Skin of body (tissue), 1 donor: ENCODE measurements at regions not wholly inside any gene's neighbourhood (a gene's known extent, or its start where the extent isn't known, plus 50 kb on each side); places are given as distances from the start of the nearest gene placed in this dataset.
"Not testable (repeated sequence)": the region's sequence is repeated elsewhere in the genome, so short reads cannot be mapped to it uniquely, and the experiment has no call there.

ENCODE experiments used
- DNase-seq: peaks from one replicate; lab custom pipeline; 2025; lab: John Stamatoyannopoulos, UW

- not testable (repeated sequence) for DNase-seq
These were observed 1131.5 kb upstream of the ADGRL4 start for GRCh38 chr1:80137946-80138602.

DNA sequence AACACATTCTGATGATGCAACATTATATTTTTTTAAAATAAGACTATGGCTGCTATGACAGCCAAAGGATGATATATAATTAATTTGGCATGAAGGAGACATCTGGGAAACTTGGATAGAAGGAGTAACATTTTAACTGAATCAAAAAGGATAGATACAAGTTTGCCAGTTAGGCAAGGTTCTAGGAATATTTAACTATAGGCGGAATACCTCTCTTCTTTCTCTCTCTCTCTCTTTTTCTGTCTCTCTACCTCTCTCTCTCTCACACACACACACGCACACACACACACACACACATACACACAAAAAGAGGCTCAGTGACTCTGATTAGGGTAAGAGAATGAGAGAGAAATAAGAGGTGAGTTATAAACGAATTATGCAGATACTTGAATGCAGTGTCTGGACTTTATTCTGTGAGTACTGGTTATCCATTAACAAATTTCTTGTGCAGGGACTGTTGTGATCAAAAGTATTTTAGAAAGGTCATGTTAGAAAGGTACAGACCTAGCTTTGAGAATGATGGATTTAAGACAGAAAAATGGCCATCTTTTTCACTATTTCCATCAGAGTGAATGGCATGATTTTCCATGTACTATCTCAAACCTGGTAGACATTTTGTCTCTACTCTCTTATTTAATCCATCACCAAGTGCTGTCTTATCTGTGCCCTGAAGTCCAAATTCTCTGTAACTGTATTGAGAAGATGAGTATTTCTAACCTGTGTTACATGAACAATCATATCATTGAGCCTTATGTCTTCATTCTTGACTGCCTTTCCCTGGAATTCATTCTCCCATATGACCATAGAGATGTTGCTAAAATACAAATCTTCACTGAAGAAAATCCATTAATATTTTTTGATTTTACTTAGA, 1106.9 kb upstream of the ADGRL4 start:
- DNase-seq, result no peak

DNA sequence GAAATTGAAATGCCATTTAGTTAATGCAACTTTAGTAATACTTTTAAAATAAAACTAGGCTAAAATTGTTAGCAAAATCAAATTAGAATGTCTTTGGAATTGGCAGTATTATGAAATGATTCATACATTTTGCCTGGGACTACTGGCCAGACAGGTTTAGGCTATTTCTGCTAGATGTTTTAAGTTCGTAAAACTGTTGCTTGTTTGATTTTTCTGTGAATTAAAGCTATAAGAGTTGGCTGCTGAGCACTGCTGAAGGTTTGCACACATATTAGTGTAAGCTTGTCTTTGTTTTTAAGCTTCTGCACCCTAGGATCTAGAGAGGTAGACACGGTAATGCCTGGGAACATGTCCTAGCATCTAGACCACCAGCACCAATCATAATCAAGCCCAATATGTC, 1094.6 kb upstream of the ADGRL4 start:
- no peak for DNase-seq

GRCh38 chr1:80099713-80100112, 1093.2 kb upstream of the ADGRL4 start:
- no peak for DNase-seq

- DNase-seq, result no peak
These were observed 1078.5 kb upstream of the ADGRL4 start for GRCh38 chr1:80085067-80085466.

- DNase-seq, result no peak
These were observed 1077.4 kb upstream of the ADGRL4 start for GRCh38 chr1:80083892-80084291.

GRCh38 chr1:80076469-80076868, 1069.9 kb upstream of the ADGRL4 start:
- no peak for DNase-seq

DNA sequence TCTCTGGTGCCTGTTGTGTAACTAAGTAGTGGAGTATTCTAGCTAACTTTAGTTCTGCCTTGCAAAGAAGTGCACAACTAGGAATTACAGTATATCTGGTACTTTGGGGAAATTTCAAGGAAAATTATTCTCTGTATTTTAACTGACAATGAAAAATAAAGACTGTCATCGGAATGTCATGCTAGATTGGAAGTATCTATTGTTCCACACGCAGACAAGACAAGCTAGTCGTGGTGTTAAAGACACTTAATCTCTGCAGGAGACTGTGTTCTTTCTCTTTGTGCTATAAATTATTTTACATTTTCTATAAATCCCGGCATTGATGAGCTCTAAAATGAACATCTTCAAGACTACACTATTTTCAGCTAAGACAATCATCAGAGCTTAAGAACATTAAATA, 1068.8 kb upstream of the ADGRL4 start:
- no peak for DNase-seq

GRCh38 chr1:80072563-80072962, 1066.0 kb upstream of the ADGRL4 start:
- no peak for DNase-seq

GRCh38 chr1:80066060-80066459, 1059.5 kb upstream of the ADGRL4 start:
- DNase-seq, result no peak

DNA sequence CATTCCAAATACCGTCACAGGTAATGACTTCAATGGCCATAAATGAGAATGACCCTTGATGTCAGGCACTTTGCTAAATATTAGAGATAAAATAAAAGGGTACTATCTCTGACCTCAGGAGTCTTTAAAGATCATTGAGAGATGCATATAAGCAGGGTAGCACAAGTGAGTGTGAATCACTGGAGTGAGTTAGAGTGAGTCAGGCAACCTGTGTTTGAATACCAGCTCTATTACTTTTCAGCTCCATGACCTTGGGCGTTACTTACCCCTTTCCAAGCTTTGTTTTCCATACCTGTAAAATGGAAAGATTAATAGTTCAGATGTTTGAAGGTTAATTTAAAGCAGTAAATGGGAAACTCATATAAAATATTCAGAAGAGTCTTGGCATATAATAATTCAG, 1058.0 kb upstream of the ADGRL4 start:
- DNase-seq, result no peak

- no peak for DNase-seq
These were observed 1053.4 kb upstream of the ADGRL4 start for GRCh38 chr1:80059940-80060339.

DNA sequence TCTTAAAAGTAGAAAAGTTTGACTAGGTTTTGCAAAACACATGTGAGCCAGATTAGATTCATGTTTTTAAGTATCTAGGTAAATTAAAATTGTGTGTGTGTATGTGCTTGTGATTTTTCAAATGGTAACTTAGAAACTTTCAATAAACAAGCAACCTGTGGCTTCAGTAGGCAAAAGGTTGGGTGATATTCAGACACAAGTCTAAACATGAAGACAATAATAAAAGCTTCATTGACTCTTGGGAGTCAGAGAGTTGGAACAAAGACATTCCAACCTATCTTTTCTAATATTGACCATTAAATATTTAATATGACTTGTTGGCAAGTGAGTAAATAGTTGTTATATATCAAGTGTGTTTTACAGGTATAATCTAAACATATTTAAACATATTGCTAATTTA, 1049.6 kb upstream of the ADGRL4 start:
- DNase-seq, result no peak

GRCh38 chr1:80054129-80054528, 1047.6 kb upstream of the ADGRL4 start:
- no peak for DNase-seq

- DNase-seq, result no peak
These were observed 1047.1 kb upstream of the ADGRL4 start for GRCh38 chr1:80053613-80054012.

GRCh38 chr1:80050523-80050922, 1044.0 kb upstream of the ADGRL4 start:
- DNase-seq, result no peak

DNA sequence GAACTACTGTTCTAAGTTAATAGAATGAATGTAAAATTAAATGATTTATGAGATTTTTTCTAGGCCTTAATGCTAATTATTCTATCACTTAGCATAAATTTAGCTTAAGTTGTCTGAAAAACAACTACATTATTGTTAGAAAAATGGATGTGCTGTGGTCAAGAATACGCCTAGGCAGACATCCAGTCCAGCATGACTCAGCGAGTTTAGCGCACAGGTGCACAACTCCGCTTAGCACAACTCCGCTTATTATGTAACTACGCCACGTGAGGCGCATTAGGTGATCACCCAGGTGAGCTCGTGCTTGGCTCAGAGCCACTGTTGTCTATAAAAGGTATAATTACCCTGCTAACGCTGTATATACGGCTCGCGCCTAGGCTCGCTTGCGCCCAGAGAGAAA, 1043.6 kb upstream of the ADGRL4 start:
- DNase-seq, result no peak

GRCh38 chr1:80048716-80049115, 1042.2 kb upstream of the ADGRL4 start:
- DNase-seq, result no peak

- no peak for DNase-seq
These were observed 1041.3 kb upstream of the ADGRL4 start for GRCh38 chr1:80047791-80048190.

- no peak for DNase-seq
These were observed 1038.1 kb upstream of the ADGRL4 start for GRCh38 chr1:80044662-80045061.

GRCh38 chr1:80036690-80037432, 1030.3 kb upstream of the ADGRL4 start:
- no peak for DNase-seq

DNA sequence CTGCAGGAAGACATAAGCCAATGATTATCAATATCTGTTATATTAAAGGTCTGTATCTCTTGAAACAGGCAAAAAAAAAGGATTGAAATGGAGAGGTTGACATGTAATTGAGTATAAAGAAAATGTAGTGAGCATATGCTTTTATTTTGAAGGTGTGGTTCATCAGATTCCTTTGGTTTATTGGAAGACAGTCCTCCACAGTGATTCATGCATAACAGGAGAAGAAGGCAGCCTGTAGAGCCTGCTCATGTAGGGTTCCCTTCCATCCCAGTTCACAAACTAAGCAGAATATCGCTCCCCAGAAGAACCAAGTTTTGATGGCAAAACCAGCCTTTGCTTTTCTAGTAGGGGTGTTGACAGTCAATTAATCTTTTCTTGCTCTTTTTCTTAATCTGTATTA, 1016.8 kb upstream of the ADGRL4 start:
- DNase-seq, result no peak
